C1 segment of cervical spinal cord (tissue), 14 donors: ENCODE measurements at regions not wholly inside any gene's neighbourhood (a gene's known extent, or its start where the extent isn't known, plus 50 kb on each side); places are given as distances from the start of the nearest gene placed in this dataset.

ENCODE experiments used
- DNase-seq, 14 donors: peaks; one replicate each; lab custom pipeline; 2025; lab: John Stamatoyannopoulos, UW

DNA sequence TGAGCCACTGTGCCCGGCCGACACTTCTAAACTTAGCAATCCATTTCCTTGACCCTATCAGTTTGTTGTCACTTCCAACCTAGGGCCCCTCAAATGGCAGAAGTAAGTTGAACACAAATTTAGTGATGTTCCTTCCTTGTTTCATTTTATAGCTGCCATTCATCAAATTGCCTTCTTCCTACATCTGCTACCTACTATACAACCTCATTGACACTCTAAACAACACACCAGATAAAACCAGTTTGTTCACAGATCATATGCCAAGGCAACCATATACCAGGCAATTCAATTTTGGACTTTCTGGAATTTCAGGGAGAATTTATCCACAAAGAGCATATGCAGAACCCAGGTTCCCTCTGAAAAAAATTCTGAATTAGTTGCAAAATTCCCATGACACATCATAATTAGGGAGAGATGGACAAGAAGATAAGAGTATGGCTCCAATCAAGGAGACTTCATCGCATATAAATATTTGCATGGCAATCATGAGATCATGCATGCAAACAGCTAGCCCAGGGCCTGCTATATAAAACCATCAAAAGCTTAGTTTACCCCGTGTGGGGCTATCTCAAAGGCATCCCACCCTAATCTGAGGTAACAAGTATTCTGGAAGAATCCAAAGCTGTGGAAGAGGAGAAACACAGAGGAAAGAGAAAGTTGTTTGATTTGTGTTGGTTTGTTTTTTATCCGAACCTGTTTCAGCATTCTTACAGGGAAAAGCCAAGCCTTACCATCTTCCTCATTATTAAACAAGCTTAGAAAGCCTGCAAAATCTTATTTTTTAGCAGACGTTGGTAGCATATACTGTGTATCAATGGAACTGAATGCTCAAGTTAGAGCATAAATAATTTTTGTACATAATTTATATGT is 132.8 kb upstream of the TNFAIP3 start:
- DNase-seq, result no peak

DNA sequence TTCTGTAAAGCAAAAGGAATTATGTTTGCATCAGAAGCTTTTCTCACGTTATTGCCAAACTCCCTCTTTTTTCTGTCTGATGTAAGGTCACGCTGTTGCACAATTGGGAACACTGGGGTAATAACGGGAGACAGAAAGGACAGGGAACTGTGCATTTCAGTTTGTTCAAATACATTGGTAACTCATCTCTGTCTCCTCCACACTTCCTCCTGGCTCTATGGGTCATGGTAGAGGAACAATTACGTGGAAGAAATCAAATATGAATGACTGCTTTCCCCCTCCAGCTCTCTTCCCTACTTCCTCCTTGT is 132.2 kb upstream of the TNFAIP3 start:
- no peak for DNase-seq

DNA sequence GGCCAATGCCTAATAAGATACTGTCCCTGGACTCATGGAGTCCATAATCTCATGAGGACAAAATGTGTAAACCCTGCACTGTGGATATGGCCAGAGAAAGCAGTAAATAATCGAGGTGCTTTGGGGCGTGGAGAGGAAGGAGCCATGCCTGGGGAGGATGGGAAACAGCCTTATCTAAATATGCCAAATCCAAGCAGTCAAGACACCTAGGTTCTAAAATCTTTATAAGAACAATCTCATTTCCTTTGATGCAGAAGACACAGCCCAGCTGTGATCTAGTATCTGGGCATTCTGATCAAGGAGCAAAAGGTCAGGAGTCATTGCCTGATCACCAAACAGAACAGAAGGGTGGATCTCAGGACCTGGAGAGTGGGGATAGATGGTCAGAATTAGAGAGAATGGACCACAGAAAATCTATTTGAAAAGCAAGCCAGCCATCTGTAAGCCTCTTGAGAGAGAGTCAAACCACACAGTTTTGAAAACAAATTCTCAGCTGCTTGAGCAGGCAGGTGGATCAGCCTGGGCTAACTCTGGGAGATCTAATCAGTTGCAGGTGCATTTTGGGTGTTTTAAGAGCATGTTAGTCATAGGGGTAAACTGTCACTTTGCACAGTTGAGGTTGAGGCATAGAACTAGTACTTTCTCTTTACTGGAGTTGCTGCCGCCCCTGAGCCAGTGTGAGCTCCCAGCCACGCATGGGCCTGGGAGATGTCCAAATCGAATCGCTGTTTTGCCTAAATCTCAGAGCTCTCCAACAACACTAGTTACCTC is 130.8 kb upstream of the TNFAIP3 start:
- no peak for DNase-seq

DNA sequence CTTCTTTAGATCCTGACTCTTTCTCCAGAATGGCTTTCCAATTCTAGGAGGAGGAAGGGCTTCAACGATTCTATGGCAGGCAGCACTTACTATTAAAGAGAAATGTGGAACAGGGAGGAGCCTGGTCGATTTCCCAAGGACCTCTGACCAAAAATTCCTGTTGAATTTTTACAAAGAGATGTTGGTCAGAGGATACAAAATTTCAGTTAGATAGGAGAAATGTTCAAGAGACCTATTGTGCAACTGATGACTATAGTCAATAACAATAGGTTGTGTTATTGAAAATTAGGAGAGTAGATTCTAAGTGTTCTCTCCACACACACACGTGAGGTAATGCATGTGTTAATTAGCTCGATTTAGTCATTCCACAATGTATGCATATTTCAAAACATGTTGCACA is 130.1 kb upstream of the TNFAIP3 start:
- no peak for DNase-seq

DNA sequence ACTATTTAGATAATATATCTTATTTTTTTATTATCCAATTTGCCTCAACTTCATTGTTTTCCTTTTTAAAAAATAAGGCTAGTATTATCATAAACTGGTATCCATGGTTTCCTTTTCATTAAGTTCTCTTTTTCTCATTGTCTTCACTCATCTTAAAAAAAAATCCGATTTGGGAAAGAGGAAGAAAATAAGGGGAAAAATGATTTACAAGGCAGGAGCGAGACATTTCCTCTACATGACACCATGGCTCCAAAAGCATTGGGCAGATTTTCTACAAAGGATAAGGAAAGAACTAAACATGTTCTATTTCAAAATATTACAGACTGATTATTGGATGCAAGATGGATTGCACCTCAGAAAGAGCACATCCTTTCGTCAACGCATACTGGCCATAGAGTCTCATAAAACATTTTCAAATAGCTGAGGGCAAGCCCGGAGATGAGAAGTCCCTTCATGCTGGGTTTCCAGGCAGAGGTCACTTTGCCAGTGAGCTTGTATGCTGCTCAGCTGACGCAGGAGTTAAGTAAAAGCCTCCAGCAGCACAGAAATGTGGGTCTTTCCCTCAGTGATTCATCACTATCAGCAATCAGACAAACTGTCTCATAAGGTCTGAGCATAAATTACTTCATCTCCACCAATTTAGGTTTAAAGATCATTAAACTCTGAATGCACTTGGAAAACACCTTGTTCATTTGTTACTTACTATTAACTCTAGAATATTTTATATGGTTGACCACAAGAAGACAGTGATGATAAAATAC is 129.0 kb upstream of the TNFAIP3 start:
- no peak for DNase-seq

DNA sequence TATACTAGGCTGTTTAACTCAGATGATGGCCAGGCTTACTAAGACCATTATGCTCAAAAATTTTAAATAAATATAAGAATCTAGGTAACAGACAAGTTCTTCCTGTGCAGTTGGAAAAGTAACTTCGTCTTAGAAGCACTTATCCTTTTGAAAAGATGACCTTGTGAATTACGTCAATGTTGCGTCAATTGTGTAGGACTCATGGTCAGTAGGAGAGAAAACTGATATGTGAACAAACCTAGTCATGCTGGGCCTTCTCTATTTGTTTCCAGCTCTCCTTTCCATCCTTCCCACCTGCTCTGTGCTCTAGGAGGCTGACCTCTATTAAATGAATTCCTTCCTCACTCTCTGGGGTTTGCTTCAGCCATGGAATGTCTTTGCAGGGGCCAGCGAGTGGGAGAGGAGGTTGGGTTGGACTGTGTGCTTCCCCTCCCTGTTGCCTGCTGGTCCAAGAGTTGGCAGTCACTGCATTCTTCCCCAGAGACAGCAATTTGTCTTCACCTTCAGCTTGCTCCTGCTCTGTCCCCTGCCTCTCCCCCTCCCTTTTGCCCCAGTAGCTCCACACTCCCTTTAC is 128.0 kb upstream of the TNFAIP3 start:
- no peak for DNase-seq

DNA sequence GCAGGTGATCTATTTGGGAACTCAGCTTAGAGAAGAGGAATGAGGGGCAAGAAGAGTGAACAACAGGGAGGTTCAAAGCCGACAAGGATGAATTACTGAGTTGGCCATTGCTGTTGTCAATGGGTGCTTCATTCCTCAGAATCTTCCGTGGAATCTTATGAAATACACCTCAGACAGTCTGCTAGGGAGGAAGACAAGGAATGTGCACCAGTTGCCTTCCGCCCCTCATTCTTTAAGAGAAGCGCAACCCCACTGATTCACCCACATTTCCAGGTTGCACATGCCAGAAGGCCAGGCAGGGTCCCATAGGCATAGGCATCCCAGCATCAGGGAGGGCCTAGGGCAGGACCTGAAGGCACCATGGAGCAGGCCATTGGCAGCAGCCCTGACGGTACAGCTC is 127.5 kb upstream of the TNFAIP3 start:
- DNase-seq, result no peak

DNA sequence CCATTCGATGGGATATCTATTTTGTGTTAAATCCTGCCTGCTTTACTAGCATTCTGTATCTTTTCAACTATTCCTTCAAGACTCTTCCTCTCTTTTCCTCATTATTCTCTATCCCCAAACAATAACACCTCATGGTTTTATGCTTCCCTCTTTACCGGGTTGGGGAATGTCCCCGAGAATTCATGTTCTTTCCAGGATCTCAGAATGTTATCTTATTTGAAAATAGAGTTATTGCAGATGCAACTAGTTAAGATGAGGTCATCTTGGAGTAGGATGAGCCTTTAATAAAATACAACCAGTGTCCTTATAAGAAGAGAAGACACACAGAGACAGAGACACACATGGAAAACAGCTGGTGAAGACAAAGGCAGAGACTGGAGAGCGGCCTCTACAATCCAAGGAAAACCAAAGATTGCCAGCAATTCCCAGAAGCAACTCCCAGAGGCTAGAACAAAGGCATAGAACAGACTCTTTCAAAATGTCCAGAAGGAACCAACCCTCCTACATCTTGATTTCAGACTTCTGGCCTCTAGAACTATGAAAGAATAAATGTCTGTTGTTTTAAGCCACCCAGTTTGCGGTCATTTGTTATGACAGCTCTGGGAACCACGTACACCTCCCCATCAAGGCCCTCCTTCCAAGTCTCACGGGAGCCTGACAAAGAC is 126.8 kb upstream of the TNFAIP3 start:
- no peak for DNase-seq

DNA sequence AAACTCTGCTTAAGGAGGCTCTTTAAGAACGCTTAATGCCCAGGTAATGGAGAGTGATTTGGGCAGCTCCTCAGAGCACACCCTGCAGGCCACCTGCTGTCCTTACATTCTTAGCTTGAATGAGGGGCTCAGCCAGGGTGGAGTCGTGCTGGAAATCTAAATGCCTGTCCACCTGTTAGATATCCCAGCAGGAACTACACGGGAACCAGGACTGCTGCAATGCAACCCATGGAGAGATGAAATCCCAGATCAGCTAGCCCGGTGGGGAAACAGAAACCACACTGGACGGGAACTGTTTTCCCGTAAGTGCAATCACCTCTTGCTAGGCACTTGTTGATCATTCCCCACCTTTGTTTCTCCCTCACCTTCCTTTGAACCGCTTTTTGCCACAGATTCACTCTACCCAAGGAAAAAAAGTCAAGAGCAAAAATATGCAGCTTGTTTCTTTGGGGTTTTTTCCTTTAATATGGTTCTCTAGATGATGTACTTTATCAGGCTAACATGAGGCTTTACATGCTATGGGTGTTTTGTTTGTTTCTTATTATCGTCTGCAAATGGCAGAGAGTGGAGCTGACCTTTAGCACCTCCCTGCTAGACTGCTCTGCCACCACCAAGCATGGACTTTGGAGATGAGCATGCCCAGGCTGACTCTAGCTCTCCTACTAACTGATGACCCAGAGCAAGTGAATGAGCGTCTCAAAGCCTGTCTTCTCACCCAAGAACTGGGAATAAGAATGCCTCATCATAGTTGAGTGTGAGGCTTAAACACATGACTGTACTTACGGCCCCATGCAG is 125.9 kb upstream of the TNFAIP3 start:
- no peak for DNase-seq

DNA sequence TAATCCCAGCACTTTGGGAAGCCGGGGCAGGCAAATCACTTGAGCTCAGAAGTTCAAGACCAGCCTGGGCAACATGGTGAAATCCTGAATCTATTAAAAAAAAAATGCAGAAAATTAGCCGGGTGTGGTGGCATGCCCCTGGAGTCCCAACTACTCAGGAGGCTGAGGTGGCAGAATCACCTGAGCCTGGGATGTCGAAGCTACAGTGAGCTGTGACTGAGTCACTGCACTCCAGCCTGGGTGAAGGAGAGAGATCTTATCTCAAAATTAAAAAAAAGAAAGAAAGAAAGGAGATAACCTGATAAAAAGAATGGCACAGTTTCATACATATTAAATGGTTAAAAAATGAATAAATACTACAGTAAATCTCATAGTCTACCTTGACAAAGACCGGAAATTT is 123.6 kb upstream of the TNFAIP3 start:
- no peak for DNase-seq

DNA sequence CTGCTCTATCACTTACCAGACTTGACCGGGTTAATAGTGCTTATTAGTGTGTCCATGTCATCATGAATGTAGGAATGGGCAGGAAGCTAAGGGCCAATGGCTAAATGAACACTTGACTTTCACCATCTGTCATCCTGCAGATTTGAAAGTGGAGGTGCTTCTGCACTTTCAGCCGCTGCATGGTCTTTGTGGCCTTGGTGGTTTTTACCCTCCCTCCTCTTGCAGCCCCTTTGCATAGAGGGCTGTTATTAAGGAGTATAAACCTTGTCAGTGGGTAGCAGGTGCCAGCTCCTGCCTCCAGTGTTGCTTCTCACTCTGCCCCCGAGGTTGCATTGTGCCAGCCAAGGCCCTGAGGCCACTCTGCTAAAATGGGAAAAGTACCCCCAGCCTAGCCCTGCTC is 122.2 kb upstream of the TNFAIP3 start:
- no peak for DNase-seq

DNA sequence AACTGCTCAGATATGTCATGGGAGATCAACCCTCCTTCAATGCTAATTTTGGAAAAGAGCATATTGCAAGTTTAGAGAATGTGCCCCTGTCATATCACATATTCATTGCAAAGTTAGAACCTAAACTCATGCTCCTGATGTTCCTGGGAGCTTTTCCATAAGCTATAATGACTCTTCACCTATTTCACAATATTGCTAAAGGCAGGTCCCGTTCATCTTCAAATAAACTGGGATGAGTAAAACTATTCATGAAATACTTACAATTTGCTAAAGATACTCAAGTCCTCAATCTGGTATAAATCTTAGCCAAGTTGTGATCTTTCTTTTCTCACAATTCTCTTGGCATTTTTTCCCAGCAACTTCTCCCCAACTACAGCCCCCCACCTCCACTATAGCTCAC is 121.7 kb upstream of the TNFAIP3 start:
- no peak for DNase-seq

DNA sequence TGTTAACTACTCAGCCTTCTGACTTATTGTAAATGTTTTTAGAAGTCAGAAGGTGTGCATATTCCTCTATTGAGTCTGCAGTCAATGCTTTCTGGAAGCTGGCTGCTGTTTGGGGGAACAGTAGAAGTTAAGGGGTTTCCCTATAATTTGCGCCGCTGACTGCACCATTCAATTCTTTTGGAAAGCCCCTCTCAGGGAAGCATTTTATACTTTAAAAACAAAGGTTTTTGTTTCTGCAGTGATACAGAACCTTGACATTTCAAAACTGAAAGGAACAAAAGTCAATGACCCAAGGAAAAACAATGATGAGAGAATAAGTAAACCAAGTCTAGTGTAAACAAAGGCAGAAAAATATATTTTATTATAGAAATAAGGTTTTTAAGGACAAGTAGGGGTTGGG is 120.8 kb upstream of the TNFAIP3 start:
- DNase-seq, result no peak

DNA sequence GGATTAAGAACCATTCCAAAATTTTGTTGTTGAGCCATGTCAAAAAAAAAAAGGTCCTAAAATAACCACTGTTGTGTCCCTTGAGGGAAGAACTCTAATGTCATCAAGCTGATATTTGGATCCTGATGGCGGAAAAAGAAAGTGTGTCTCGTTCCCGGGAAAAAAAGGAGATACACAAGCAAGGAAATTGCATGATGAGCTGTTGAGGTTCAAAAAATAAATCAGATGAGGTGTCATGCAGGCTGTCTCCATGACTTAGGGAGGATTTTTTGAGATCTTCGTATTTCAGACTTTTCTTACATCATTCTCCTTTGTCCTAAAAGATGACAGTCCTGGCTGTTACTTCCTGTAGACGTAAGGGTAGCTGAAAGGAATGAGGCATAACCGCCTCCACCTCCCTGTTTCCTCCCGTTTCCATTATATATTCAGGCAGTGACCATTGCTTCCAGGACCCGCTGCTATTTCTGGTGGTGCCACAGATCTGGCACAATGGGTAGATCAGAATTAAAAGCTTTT is 117.3 kb upstream of the TNFAIP3 start:
- DNase-seq, result no peak

DNA sequence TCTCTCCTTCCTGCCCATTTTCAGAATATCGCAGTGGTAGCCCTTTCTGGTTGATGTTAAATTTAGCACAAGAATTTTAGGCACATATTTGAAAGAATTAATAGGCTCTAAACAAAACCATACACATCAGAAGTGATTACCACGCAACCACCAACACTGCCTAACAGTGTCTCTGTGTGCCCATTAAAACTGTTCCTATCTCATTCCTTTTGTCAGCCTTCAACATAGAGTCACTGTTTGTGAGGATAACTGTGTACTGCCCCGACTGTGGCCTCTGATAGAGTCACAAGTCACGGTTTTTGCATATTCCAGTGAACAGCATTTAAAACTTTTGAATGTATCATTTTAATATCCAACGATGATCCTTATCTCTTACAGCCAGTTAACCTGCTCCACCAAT is 116.8 kb upstream of the TNFAIP3 start:
- DNase-seq, result no peak

DNA sequence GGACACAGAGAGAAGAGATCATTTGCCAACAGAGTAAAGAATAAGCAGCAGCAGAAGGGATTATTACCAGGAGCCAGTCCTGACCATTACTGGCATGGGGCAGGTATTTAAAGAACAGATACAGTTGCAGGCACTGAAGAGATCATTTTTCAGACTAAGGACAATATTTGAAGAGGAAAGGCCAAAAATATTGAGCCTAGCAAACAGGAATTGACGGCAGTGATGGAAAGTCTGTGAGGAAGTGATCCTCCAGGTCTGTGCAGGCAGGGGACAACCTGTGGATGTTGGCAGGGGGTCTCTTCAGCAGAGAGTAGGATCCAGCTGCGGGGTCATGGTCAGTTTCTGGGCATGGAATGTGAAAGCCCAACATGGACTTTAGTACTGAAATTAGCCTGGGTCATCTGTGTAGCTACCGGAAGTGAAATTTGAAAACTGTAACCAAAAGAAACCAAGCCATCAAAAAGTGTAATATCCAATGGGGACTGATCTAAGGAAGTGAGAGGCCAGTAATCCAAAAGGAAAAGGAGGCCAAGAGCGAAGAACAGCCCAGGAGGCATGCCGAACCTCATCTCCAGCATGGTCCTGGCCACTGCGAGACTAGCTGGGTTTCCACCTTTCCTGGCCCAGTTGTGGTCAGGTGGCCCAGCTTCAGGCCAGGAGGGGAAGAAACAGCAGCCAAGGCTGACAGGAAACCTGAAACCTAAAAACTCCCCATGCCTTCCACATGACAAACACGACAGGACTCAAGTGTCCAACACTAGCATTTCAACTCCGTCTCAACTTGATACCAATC is 115.1 kb upstream of the TNFAIP3 start:
- DNase-seq, result no peak

DNA sequence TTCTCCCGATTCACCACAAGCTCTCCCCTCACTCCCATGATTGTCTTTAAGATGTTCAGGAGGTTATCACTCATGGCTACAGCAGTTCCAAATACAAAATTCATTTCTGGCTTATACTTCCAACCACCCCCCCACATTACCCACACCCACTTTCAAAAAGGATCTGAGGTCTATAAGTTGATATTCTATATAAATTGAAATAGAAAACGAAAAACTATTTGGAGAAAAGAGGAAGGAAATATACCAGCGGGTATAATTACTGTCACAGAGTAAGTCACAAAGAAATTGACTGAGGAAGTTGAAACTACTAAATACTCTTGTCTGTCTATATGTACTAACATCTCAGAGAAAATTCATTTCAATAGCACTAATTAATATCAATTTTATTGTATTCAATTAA is 112.7 kb upstream of the TNFAIP3 start:
- no peak for DNase-seq

DNA sequence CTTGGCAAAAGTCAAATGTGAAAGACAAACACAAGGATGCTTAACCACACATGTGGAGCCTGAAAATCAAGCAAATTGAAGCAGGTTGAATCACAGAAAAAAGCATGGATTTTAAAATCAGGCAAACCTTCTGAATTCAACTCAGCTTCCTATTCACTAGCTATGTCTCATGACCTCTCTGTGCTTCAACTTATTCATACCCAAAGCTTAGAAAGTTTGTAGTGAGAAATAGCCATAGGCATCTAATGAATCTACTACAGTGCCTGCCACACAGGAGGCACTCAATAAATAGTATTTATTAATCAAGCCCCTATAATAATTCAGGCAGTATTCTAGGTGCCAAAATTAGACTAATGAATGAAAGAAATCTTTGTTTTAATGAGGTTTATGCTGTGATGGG is 112.2 kb upstream of the TNFAIP3 start:
- DNase-seq, result no peak

DNA sequence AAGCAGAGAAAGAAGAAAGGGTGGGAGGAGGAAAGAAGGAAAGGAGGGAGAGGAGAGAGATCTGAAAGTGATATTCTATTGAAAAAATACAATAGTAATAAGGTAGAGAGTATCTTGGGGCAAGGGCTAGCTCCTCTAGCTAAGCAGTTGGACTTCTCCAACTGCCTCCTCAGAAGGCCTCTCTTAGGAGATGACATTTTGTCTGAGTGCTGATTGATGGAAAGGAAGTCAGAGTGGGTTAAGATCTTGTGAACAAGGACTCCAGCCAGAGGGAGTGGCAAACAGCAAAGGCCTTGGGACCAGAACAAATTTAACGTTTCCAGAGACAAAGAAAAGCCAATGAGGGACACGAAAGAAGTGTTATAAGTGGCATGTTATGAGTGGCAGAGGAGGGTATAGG is 111.8 kb upstream of the TNFAIP3 start:
- DNase-seq, result no peak

DNA sequence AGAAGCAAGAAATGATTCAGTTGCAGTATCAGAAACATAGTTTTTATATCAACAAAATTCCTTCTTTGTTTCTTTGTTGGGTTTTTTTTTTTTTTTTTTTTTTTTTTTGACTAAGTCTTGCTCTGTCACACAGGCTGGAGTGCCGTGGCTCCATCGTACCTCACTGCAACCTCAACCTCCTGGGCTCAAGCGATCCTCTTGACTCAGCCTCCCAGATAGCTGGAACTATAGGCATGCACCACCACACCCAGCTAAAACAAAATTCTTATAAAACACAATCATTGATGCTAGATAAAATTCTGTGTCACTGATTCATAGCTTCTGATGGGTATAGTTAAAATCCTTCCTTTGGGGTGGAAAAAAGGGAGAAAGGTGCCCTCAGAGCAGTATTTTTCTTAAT is 110.3 kb upstream of the TNFAIP3 start:
- DNase-seq, result no peak
